IMR-90 (cell line): ENCODE measurements at regions not wholly inside any gene's neighbourhood (a gene's known extent, or its start where the extent isn't known, plus 50 kb on each side); places are given as distances from the start of the nearest gene placed in this dataset.

Source experiments
- ATAC-seq: fragments of 200-7000 bp; cut with Tn5 transposase; 2 replicates; pipeline ENCODE4 v1.9.1; 2020; ENCODE audit warnings: low read depth, mild to moderate bottlenecking, moderate library complexity
- BruUV-seq: library from RNA; stranded (reverse); fragments of 400-500 nt; replicated peaks from 2 replicates; lab custom pipeline; 2021; lab: Mats Ljungman, UMichigan
- CTCF ChIA-PET: fragments of 300-600 bp; formaldehyde crosslinking; extraction: SDS; loops from one replicate; lab custom pipeline; 2021; ENCODE audit warnings: antibody characterized with exemption; lab: Yijun Ruan, JAX
- POLR2A ChIA-PET: fragments of 300-600 bp; sonication (Branson Sonifier 250); formaldehyde crosslinking; loops from one replicate; lab custom pipeline; 2022; ENCODE audit warnings: antibody characterized with exemption; ENCODE audit not compliant: unreplicated experiment; lab: Charles Lee
- DNase-seq: peaks from one replicate; pipeline ENCODE4 v3.0.0; 2013
- H2AFZ ChIP-seq: replicated peaks from 2 replicates; pipeline ENCODE3; 2013; ENCODE audit warnings: low read length, mild to moderate bottlenecking; ENCODE audit not compliant: poor library complexity
- H2AK5ac ChIP-seq: 2 replicates; pipeline ENCODE4 v1.6.1; 2013; ENCODE audit warnings: low read depth, low read length, inconsistent platforms
- H2AK9ac ChIP-seq: replicated peaks from 2 replicates; pipeline ENCODE3; 2013; ENCODE audit warnings: mild to moderate bottlenecking, low read depth, low read length, moderate library complexity; ENCODE audit not compliant: poor library complexity
- H2BK120ac ChIP-seq: 2 replicates; pipeline ENCODE4 v1.6.1; 2013; ENCODE audit warnings: low read depth, low read length, inconsistent platforms
- H2BK15ac ChIP-seq: 3 replicates; pipeline ENCODE4 v1.6.1; 2013; ENCODE audit warnings: low read depth, low read length, inconsistent platforms
- H2BK20ac ChIP-seq: 2 replicates; pipeline ENCODE4 v1.6.1; 2013; ENCODE audit warnings: low read depth, mild to moderate bottlenecking, inconsistent platforms, low read length, moderate library complexity
- H2BK5ac ChIP-seq: 2 replicates; pipeline ENCODE4 v1.6.1; 2013; ENCODE audit warnings: mild to moderate bottlenecking, low read depth, low read length, inconsistent platforms; ENCODE audit not compliant: poor library complexity, severe bottlenecking
- H3K14ac ChIP-seq: replicated peaks from 2 replicates; pipeline ENCODE4 v1.6.1; 2013; ENCODE audit warnings: low read depth, low read length, inconsistent platforms
- H3K18ac ChIP-seq: 2 replicates; pipeline ENCODE4 v1.6.1; 2013; ENCODE audit warnings: low read depth, low read length, control low read depth
- H3K23ac ChIP-seq: 2 replicates; pipeline ENCODE4 v1.6.1; 2013; ENCODE audit warnings: low read depth, low read length, inconsistent platforms
- H3K27ac ChIP-seq: 2 replicates; pipeline ENCODE4 v1.5.1; 2013; ENCODE audit warnings: mild to moderate bottlenecking, control low read depth, low read length; ENCODE audit not compliant: insufficient read depth
- H3K27me3 ChIP-seq: 2 replicates; pipeline ENCODE4 v1.6.1; 2013; ENCODE audit warnings: low read length; ENCODE audit not compliant: control insufficient read depth, insufficient read depth
- H3K36me3 ChIP-seq: 2 replicates; pipeline ENCODE4 v1.6.1; 2013; ENCODE audit warnings: low read length, mixed read lengths; ENCODE audit not compliant: control insufficient read depth, insufficient read depth
- H3K4ac ChIP-seq: 2 replicates; pipeline ENCODE4 v1.6.1; 2013; ENCODE audit warnings: low read depth, low read length, inconsistent platforms
- H3K4me1 ChIP-seq: 2 replicates; pipeline ENCODE4 v1.6.1; 2013; ENCODE audit warnings: low read length, mixed read lengths; ENCODE audit not compliant: control insufficient read depth, insufficient read depth
- H3K4me2 ChIP-seq: 2 replicates; pipeline ENCODE4 v1.6.1; 2013; ENCODE audit warnings: low read depth, mild to moderate bottlenecking, control low read depth, low read length, moderate library complexity
- H3K4me3 ChIP-seq: 2 replicates; pipeline ENCODE4 v1.5.1; 2013; ENCODE audit warnings: low read depth, mild to moderate bottlenecking, control low read depth, low read length, moderate library complexity; ENCODE audit not compliant: insufficient read depth
- H3K56ac ChIP-seq: 2 replicates; pipeline ENCODE4 v1.6.1; 2013; ENCODE audit warnings: low read length, inconsistent platforms; ENCODE audit not compliant: insufficient read depth; ENCODE audit errors: extremely low read depth
- H3K79me1 ChIP-seq, 2 experiments: 2 replicates each; pipeline ENCODE4 v1.6.1; 2013; ENCODE audit warnings: low read length in 2 of 2, inconsistent platforms in 1 of 2, low read depth in 1 of 2
- H3K9ac ChIP-seq: 2 replicates; pipeline ENCODE4 v1.6.1; 2013; ENCODE audit warnings: low read depth, low read length, control low read depth
- H3K9me1 ChIP-seq: 2 replicates; pipeline ENCODE4 v1.6.1; 2013; ENCODE audit warnings: low read length, inconsistent platforms; ENCODE audit not compliant: insufficient read depth
- H3K9me3 ChIP-seq: 2 replicates; pipeline ENCODE4 v1.6.1; 2013; ENCODE audit warnings: low read length; ENCODE audit not compliant: control insufficient read depth, insufficient read depth
- H4K20me1 ChIP-seq: 2 replicates; pipeline ENCODE4 v1.6.1; 2013; ENCODE audit warnings: low read length, inconsistent platforms; ENCODE audit not compliant: insufficient read depth
- H4K5ac ChIP-seq: 2 replicates; pipeline ENCODE4 v1.6.1; 2013; ENCODE audit warnings: mild to moderate bottlenecking, low read depth, low read length, control low read depth
- H4K8ac ChIP-seq, 2 experiments: 2 replicates each; pipeline ENCODE4 v1.6.1; 2013; ENCODE audit warnings: low read depth in 2 of 2, low read length in 2 of 2, control low read depth in 1 of 2, inconsistent platforms in 1 of 2
- H4K91ac ChIP-seq: 2 replicates; pipeline ENCODE4 v1.6.1; 2013; ENCODE audit warnings: low read depth, low read length, inconsistent platforms; ENCODE audit not compliant: insufficient read depth
- MXI1 ChIP-seq: IDR thresholded peaks from 2 replicates; pipeline ENCODE4 v1.6.1; 2012; ENCODE audit warnings: low read depth, mild to moderate bottlenecking, low read length, moderate library complexity, borderline replicate concordance
- NFE2L2 ChIP-seq: fragments of 150-350 bp; IDR thresholded peaks from 2 replicates; pipeline ENCODE4 v1.6.1; 2016; ENCODE audit warnings: low read depth, mild to moderate bottlenecking, low read length
- SMC3 ChIP-seq: fragments of 150-350 bp; IDR thresholded peaks from 2 replicates; pipeline ENCODE4 v1.6.1; 2016; ENCODE audit warnings: low read depth, mild to moderate bottlenecking, antibody characterized with exemption, low read length, moderate library complexity
- WGBS, 2 experiments: methylation state at CpG; one replicate each; pipeline versions ENCODE4 v1.1.5 to v1.1.7; 2013; ENCODE audit warnings: missing lambda C conversion rate in 2 of 2; ENCODE audit not compliant: insufficient read length in 1 of 2; ENCODE audit errors: extremely low coverage in 2 of 2; 5-methylcytosine and 5-hydroxymethylcytosine counted together
- dilution Hi-C: fragments of 300-500 bp; cut with HindIII; formaldehyde crosslinking; loops from one replicate; pipeline ENCODE4 v1.14.3; 2018; ENCODE audit warnings: low sequenced_read_pairs; ENCODE audit not compliant: unreplicated experiment
- in situ Hi-C: fragments of 300-500 bp; cut with MboI; formaldehyde crosslinking; loops from 3 replicates; pipeline ENCODE4 v1.14.3; 2019; ENCODE audit warnings: low sequenced_read_pairs, inconsistent platforms, mixed read lengths
- intact Hi-C: fragments of 100-400 bp; cut with micrococcal nuclease; formaldehyde crosslinking; loops from 2 replicates; pipeline ENCODE4 v1.10.0; 2022

DNA sequence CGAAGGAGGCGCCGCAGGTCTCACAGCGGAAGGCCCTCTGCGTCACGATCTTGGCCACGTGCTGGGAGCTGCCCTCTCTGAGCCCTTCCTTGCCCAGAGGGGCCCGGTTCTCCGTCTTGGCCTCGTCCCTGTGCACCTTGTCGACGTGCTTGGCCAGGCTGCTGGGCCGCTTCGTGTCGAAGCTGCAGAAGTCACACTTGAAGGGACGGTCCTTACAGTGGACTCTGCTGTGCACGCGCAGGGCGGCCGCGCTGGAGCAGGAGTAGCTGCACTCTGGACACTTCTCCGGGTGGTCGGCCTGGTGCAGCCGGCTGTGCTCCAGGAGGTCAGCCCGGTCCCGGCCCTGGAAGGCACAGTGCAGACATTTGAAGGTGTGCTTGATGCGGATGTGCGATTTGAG lies 106.9 kb downstream of the ZFP64 start:
- Histone ChIP-seq H3K23ac (no peak overlapping the region), H4K5ac (no peak overlapping the region), H3K4me2 (no peak overlapping the region), H2BK15ac (no peak overlapping the region), H3K27me3 (no peaks in the 10 kb centered on the region), H4K91ac (no peak overlapping the region), H2AK9ac (no peak overlapping the region), H3K9me3 (peaks cover 16% of the 10 kb centered on the region), H2BK5ac (no peak overlapping the region), H3K14ac (no peak overlapping the region), H4K20me1 (no peaks in the 10 kb centered on the region), H3K4me3 (no peak overlapping the region), H2BK120ac (no peak overlapping the region), H3K9ac (no peak overlapping the region), H3K56ac (no peak overlapping the region), H3K36me3 (peaks cover 19% of the 10 kb centered on the region), H3K4me1 (no peaks in the 10 kb centered on the region), H3K79me1 (no peaks in the 10 kb centered on the region; a peak in 1 of 4 replicates), H3K27ac (no peak overlapping the region), H2BK20ac (no peak overlapping the region), H3K9me1 (no peaks in the 10 kb centered on the region), H2AFZ (no peak overlapping the region), H3K18ac (no peak overlapping the region), H2AK5ac (no peak overlapping the region), H3K4ac (no peak overlapping the region), H4K8ac (no peak overlapping the region)
- no peak for DNase-seq
- WGBS, 2 experiments, result 89% methylated on average over 14 of the region's 28 CpGs; no CpG with 5 or more reads in 1 of the 2 experiments
- intact Hi-C loops (loop anchor here (5.0 kb wide), 3 partner anchors 122 to 697 kb away; no protein-coding TSS in a partner anchor), in situ Hi-C loops (loop anchor here (5.0 to 25.0 kb wide), 5 partner anchors 280 to 1097 kb away; partner anchors contain the start of gene SALL4), dilution Hi-C loops (no loop called here)
- BruUV-seq, result no TSS peak
- ATAC-seq, result no peak
- ChIA-PET CTCF (no interaction called here), POLR2A (no interaction called here)
- TF ChIP-seq SMC3, result no peak
- TF ChIP-seq NFE2L2, result no peak
- no peak for TF ChIP-seq MXI1
